Esophagus squamous epithelium (tissue), 5 donors: ENCODE measurements at regions not wholly inside any gene's neighbourhood (a gene's known extent, or its start where the extent isn't known, plus 50 kb on each side); places are given as distances from the start of the nearest gene placed in this dataset.

Experiments
- DNase-seq: peaks from one replicate; lab custom pipeline; 2025; lab: John Stamatoyannopoulos, UW
- H3K27ac ChIP-seq, 4 donors: fragments of 200-600 bp; sonication (generic); one replicate each; pipeline ENCODE4 v1.5.1; 2016 to 2019; ENCODE audit warnings: mild to moderate bottlenecking in 1 of 4
- H3K27me3 ChIP-seq, 4 donors: fragments of 200-600 bp; sonication (generic); 1 replicate in 3 of 4; 2 replicates in 1 of 4; pipeline versions ENCODE4 v1.5.1 to v1.6.0; 2017 to 2021; ENCODE audit warnings: antibody characterized with exemption in 1 of 4
- H3K36me3 ChIP-seq, 3 donors: fragments of 200-600 bp; sonication (generic); one replicate each; pipeline ENCODE4 v1.5.1; 2016 to 2019
- H3K4me1 ChIP-seq, 3 donors: fragments of 200-600 bp; sonication (generic); one replicate each; pipeline ENCODE4 v1.5.1; 2017 to 2019
- H3K4me3 ChIP-seq, 4 donors: fragments of 200-600 bp; sonication (generic); 1 replicate in 3 of 4; 2 replicates in 1 of 4; pipeline ENCODE4 v1.5.1; 2016 to 2019; ENCODE audit warnings: mild to moderate bottlenecking in 2 of 4, moderate library complexity in 1 of 4
- H3K9me3 ChIP-seq, 3 donors: fragments of 200-600 bp; sonication (generic); one replicate each; pipeline ENCODE4 v1.5.1; 2016 to 2019
- POLR2A ChIP-seq, 4 donors: fragments of 450-650 bp; IDR thresholded peaks; one replicate each; pipeline ENCODE4 v1.6.1; 2017; ENCODE audit warnings: antibody characterized with exemption in 4 of 4, mild to moderate bottlenecking in 4 of 4, moderate library complexity in 3 of 4
- WGBS, 2 donors: methylation state at CpG; one replicate each; pipeline ENCODE4 v1.1.5; 2018; 5-methylcytosine and 5-hydroxymethylcytosine counted together
- intact Hi-C: fragments of 100-400 bp; cut with DNase I; formaldehyde crosslinking; loops from one replicate; pipeline ENCODE4 v1.15.0; 2022
- TF ChIP-seq, protein P1 (sequence below), 6 experiments: fragments of 450-650 bp in 4 of 6; fragments of 200-600 bp in 2 of 6; sonication (generic) in 2 of 6; IDR thresholded peaks; one replicate each; pipeline ENCODE4 v1.5.1; 2016 to 2019; ENCODE audit warnings: antibody characterized with exemption in 6 of 6, mild to moderate bottlenecking in 4 of 6, moderate library complexity in 4 of 6
- donor health status: DM: yes; HTN: yes; CAD: no.

DNA sequence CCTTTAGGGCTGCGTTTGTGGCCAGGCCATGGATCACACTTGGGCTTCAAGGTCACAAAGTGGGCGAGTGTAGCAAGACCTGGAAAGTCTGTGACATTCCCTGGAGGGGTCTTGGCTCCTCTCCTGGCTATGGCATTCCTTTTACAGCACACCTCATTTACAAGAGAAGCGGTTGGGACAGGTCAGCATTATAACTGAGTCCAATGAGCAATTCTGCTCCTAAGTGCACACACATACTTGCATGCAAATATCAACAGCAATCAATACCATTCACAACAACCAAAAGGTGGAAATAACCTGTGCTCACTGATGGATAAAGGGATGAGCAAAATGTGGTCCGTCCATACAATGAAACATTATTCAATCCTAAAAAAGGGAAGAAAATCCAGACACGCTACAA, 298.2 kb downstream of the CTTN start:
- 79 to 83% methylated on average over 2 to 5 of the region's 5 CpGs for WGBS, 2 donors
- Histone ChIP-seq H3K4me3 (no peak overlapping the region), H3K4me1 (no peaks in the 10 kb centered on the region), H3K36me3 (no peaks in the 10 kb centered on the region), H3K27me3 (no peaks in the 10 kb centered on the region), H3K9me3 (no peaks in the 10 kb centered on the region), H3K27ac (no peak overlapping the region)
- intact Hi-C loops: no loop called here
- DNase-seq: no peak
- no peak for TF ChIP-seq POLR2A (IDR thresholded peaks at IDR 0.05)
- TF ChIP-seq, protein P1, sequence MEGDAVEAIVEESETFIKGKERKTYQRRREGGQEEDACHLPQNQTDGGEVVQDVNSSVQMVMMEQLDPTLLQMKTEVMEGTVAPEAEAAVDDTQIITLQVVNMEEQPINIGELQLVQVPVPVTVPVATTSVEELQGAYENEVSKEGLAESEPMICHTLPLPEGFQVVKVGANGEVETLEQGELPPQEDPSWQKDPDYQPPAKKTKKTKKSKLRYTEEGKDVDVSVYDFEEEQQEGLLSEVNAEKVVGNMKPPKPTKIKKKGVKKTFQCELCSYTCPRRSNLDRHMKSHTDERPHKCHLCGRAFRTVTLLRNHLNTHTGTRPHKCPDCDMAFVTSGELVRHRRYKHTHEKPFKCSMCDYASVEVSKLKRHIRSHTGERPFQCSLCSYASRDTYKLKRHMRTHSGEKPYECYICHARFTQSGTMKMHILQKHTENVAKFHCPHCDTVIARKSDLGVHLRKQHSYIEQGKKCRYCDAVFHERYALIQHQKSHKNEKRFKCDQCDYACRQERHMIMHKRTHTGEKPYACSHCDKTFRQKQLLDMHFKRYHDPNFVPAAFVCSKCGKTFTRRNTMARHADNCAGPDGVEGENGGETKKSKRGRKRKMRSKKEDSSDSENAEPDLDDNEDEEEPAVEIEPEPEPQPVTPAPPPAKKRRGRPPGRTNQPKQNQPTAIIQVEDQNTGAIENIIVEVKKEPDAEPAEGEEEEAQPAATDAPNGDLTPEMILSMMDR (IDR thresholded peaks at IDR 0.05): no peak

- WGBS, 2 donors: 75 to 84% methylated on average over 7 to 8 of the region's 8 CpGs
- no peak overlapping the region for H3K4me3 ChIP-seq
- no peak overlapping the region for H3K27ac ChIP-seq
- H3K9me3 ChIP-seq: no peaks in the 10 kb centered on the region
- TF ChIP-seq, protein P1 (IDR thresholded peaks at IDR 0.05): no peak
- no peak for TF ChIP-seq POLR2A (IDR thresholded peaks at IDR 0.05)
- no peaks in the 10 kb centered on the region for H3K36me3 ChIP-seq
- no peaks in the 10 kb centered on the region for H3K27me3 ChIP-seq
- intact Hi-C loops: no loop called here
- H3K4me1 ChIP-seq: no peaks in the 10 kb centered on the region
- DNase-seq: no peak
These were observed 299.4 kb downstream of the CTTN start for GRCh38 chr11:70697701-70698100.

DNA sequence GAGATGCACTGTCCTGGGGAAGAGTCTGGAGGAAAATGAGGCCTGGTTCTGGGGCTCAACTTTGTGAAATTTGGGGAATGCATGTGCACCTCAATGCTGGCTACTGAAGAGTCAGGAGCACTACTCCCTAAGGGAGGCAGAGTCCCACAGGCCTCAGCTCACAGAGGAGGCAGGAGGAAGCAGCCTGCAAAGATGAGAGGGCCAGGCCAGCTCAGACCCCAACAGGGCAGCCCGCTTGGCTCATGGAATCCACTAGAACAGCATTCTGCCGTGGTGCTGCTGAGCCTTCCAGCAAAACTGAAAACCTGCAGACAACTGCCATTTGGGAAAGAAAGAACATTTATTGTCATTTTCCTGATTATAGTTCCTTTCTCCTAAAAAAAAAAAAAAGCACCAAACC, 300.5 kb downstream of the CTTN start:
- WGBS, 2 donors: 76 to 91% methylated on average over 2 of the region's 2 CpGs

GRCh38 chr11:70699294-70700221, 301.2 kb downstream of the CTTN start:
- intact Hi-C loops: no loop called here
- no peak for DNase-seq
- H3K4me3 ChIP-seq: no peak overlapping the region
- H3K9me3 ChIP-seq: no peaks in the 10 kb centered on the region
- TF ChIP-seq, protein P1 (IDR thresholded peaks at IDR 0.05): no peak
- no peak for TF ChIP-seq POLR2A (IDR thresholded peaks at IDR 0.05)
- no peaks in the 10 kb centered on the region for H3K4me1 ChIP-seq
- 64 to 69% methylated on average over 6 to 7 of the region's 7 CpGs for WGBS, 2 donors
- no peaks in the 10 kb centered on the region for H3K27me3 ChIP-seq
- H3K36me3 ChIP-seq: no peaks in the 10 kb centered on the region
- no peak overlapping the region for H3K27ac ChIP-seq

More for the DNA sequence above, 300.5 kb downstream of the CTTN start:
- Histone ChIP-seq H3K27me3 (no peaks in the 10 kb centered on the region), H3K27ac (no peak overlapping the region), H3K4me3 (no peak overlapping the region), H3K9me3 (no peaks in the 10 kb centered on the region), H3K4me1 (no peaks in the 10 kb centered on the region), H3K36me3 (no peaks in the 10 kb centered on the region)
- intact Hi-C loops: no loop called here
- TF ChIP-seq, protein P1 (IDR thresholded peaks at IDR 0.05): no peak
- DNase-seq: no peak

- TF ChIP-seq, protein P1 (IDR thresholded peaks at IDR 0.05): no peak
- TF ChIP-seq POLR2A (IDR thresholded peaks at IDR 0.05): no peak
- intact Hi-C loops: no loop called here
- H3K27ac ChIP-seq: no peak overlapping the region
- WGBS, 2 donors: 62 to 76% methylated on average over 2 to 5 of the region's 8 CpGs
- H3K9me3 ChIP-seq: no peaks in the 10 kb centered on the region
- no peaks in the 10 kb centered on the region for H3K27me3 ChIP-seq
- H3K4me1 ChIP-seq: no peaks in the 10 kb centered on the region
- H3K36me3 ChIP-seq: no peaks in the 10 kb centered on the region
- DNase-seq: no peak
- H3K4me3 ChIP-seq: no peak overlapping the region
These were observed 302.1 kb downstream of the CTTN start for GRCh38 chr11:70700453-70700852.
